GM12872 (cell line): ENCODE measurements at regions not wholly inside any gene's neighbourhood (a gene's known extent, or its start where the extent isn't known, plus 50 kb on each side); places are given as distances from the start of the nearest gene placed in this dataset.

Source experiments
- CTCF ChIP-seq: IDR thresholded peaks from 3 replicates; pipeline ENCODE4 v1.5.1; 2011; ENCODE audit warnings: low read depth, mild to moderate bottlenecking, low read length, moderate library complexity; ENCODE audit not compliant: insufficient read depth

GRCh38 chr3:40869013-40869412 is 330.3 kb upstream of the CTNNB1 start:
- no peak for TF ChIP-seq CTCF

GRCh38 chr3:40869939-40870338 is 329.4 kb upstream of the CTNNB1 start:
- peak; percentile 22; the same call in 1 of the 3 replicates for TF ChIP-seq CTCF

GRCh38 chr3:40871394-40871793 is 327.9 kb upstream of the CTNNB1 start:
- no peak for TF ChIP-seq CTCF

GRCh38 chr3:40872258-40872920 is 326.9 kb upstream of the CTNNB1 start:
- no peak for TF ChIP-seq CTCF

GRCh38 chr3:40873476-40873875 is 325.8 kb upstream of the CTNNB1 start:
- TF ChIP-seq CTCF: no peak

GRCh38 chr3:40873934-40874699 is 325.2 kb upstream of the CTNNB1 start:
- TF ChIP-seq CTCF: no peak

GRCh38 chr3:40875581-40875980 is 323.7 kb upstream of the CTNNB1 start:
- TF ChIP-seq CTCF: no peak
